KMS-11 (cell line): ENCODE measurements at regions not wholly inside any gene's neighbourhood (a gene's known extent, or its start where the extent isn't known, plus 50 kb on each side); places are given as distances from the start of the nearest gene placed in this dataset.

Source experiments
- H2AFZ ChIP-seq: fragments of 200-600 bp; sonication (generic); 2 replicates; pipeline ENCODE4 v1.6.1; 2016; ENCODE audit warnings: antibody characterized with exemption, mixed run types, low read depth
- H3K27ac ChIP-seq: fragments of 200-600 bp; sonication (generic); 2 replicates; pipeline ENCODE4 v1.6.1; 2016; ENCODE audit warnings: mild to moderate bottlenecking, mixed run types
- H3K27me3 ChIP-seq: fragments of 200-600 bp; sonication (generic); 2 replicates; pipeline ENCODE4 v1.6.1; 2017; ENCODE audit warnings: mild to moderate bottlenecking, low read depth, mixed run types, moderate library complexity; ENCODE audit not compliant: insufficient read depth
- H3K36me3 ChIP-seq: fragments of 200-600 bp; sonication (generic); 2 replicates; pipeline ENCODE4 v1.6.1; 2017; ENCODE audit warnings: mild to moderate bottlenecking, mixed run types; ENCODE audit not compliant: insufficient read depth
- H3K4me1 ChIP-seq: fragments of 200-600 bp; sonication (generic); 2 replicates; pipeline ENCODE4 v1.6.1; 2016; ENCODE audit warnings: mild to moderate bottlenecking, low read depth, mixed run types; ENCODE audit not compliant: poor library complexity, severe bottlenecking
- H3K4me2 ChIP-seq: fragments of 200-600 bp; sonication (generic); 2 replicates; pipeline ENCODE4 v1.7.0; 2016; ENCODE audit warnings: mild to moderate bottlenecking, mixed run types
- H3K4me3 ChIP-seq: fragments of 200-600 bp; sonication (generic); IDR thresholded peaks from 2 replicates; pipeline ENCODE4 v1.6.1; 2017; ENCODE audit warnings: low read depth, low read length, mixed read lengths; ENCODE audit not compliant: insufficient read depth
- H3K79me2 ChIP-seq: fragments of 200-600 bp; sonication (generic); 2 replicates; pipeline ENCODE4 v1.6.1; 2016; ENCODE audit warnings: low read depth, mixed run types; ENCODE audit not compliant: insufficient read depth
- H3K9ac ChIP-seq: fragments of 200-600 bp; sonication (generic); 2 replicates; pipeline ENCODE4 v1.6.1; 2016; ENCODE audit warnings: mild to moderate bottlenecking, mixed run types
- H4K20me1 ChIP-seq: fragments of 200-600 bp; sonication (generic); 2 replicates; pipeline ENCODE4 v1.6.1; 2016; ENCODE audit warnings: mild to moderate bottlenecking, mixed run types; ENCODE audit not compliant: insufficient read depth
- TF ChIP-seq, protein P1 (sequence below): fragments of 200-600 bp; sonication (generic); conservative IDR thresholded peaks from 2 replicates; pipeline ENCODE4 v1.6.1; 2017; ENCODE audit warnings: low read depth, mild to moderate bottlenecking, antibody characterized with exemption, low read length, moderate library complexity, mixed read lengths

DNA sequence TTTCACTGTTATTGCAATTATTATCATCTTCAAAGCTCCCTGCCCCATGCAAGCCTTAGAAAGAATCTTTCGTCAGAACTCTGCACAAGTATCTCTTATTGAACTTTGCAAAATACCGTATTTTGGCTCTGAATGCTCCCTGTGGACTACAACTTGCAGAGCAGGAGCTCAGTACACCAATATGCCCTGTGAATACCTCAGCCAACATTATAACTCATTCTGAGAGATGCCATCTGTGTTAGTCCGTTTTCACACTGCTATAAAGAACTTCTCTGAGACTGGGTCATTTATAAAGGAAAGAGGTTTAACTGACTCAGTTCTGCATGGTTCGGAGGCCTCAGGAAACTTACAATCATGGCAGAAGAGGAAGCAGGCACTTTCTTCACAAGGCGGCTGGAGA is 87.2 kb upstream of the XYLT1 start:
- no peak overlapping the region for H3K4me2 ChIP-seq
- no peaks in the 10 kb centered on the region for H3K4me1 ChIP-seq
- no peak overlapping the region for H3K4me3 ChIP-seq
- TF ChIP-seq, protein P1, sequence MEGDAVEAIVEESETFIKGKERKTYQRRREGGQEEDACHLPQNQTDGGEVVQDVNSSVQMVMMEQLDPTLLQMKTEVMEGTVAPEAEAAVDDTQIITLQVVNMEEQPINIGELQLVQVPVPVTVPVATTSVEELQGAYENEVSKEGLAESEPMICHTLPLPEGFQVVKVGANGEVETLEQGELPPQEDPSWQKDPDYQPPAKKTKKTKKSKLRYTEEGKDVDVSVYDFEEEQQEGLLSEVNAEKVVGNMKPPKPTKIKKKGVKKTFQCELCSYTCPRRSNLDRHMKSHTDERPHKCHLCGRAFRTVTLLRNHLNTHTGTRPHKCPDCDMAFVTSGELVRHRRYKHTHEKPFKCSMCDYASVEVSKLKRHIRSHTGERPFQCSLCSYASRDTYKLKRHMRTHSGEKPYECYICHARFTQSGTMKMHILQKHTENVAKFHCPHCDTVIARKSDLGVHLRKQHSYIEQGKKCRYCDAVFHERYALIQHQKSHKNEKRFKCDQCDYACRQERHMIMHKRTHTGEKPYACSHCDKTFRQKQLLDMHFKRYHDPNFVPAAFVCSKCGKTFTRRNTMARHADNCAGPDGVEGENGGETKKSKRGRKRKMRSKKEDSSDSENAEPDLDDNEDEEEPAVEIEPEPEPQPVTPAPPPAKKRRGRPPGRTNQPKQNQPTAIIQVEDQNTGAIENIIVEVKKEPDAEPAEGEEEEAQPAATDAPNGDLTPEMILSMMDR = no peak
- H2AFZ ChIP-seq = no peak overlapping the region
- no peaks in the 10 kb centered on the region for H3K79me2 ChIP-seq
- H3K36me3 ChIP-seq = no peaks in the 10 kb centered on the region
- H3K27ac ChIP-seq = no peak overlapping the region
- no peaks in the 10 kb centered on the region for H3K27me3 ChIP-seq
- no peak overlapping the region for H3K9ac ChIP-seq
- H4K20me1 ChIP-seq = no peaks in the 10 kb centered on the region

DNA sequence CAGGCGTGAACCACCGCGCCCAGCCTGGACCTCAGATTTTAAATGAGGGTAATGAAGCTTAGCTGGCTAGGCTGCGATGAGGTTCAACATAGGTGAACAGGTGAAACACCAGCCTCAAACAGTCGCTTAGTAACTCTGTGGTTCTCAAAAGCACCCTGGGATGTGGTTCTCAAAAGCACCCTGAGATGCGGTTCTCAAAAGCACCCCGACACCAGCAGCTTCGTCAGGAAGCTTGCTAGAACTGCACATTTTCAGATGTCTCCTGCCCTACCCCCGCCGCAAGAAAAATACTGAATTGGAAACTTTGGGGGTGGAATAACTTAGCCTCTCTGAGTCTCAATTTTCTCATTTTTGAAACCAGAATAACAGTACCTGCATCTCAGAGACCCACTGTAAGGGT is 86.7 kb upstream of the XYLT1 start:
- Histone ChIP-seq H3K36me3 (no peaks in the 10 kb centered on the region), H2AFZ (no peak overlapping the region), H3K27me3 (no peaks in the 10 kb centered on the region), H3K9ac (no peak overlapping the region), H3K4me2 (no peak overlapping the region), H4K20me1 (no peaks in the 10 kb centered on the region), H3K79me2 (no peaks in the 10 kb centered on the region), H3K4me3 (no peak overlapping the region), H3K27ac (no peak overlapping the region), H3K4me1 (no peaks in the 10 kb centered on the region)
- TF ChIP-seq, protein P1 = no peak

DNA sequence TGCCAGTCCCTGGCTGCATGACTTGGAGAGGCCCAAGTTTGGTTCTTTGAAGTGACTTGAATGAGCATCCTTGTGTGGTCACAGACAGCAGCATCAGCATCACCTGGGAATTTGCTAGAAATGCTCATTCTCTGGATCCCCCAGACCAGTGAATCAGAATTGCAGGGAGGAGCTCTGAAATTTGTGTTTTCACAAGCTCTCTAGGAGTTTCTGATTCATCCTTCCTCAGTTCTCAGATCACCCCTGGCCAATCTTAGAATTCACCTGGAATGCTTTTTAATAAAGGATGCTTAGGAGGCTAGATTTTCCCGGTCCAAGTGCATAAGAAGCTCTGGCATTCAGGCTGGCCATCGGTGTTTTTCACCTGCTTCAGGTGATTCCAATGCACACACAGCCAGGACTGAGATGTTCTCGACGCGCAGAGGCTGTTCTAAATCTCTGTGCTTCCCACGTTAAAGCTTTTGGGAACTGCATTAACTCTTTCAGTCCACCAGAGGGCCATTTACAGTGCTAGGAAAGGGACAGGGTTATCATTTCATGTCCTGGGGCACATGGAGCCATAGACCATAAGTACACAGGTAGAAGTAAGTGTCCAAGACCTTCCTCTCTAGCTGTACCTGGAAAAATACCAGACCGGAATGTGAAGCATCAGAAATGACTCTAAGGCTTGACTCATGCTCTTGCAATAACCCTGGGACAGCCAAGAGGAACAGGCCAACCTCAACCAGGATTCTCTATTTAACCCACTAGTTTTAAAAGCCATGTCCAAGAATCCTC is 85.7 kb upstream of the XYLT1 start:
- no peaks in the 10 kb centered on the region for H3K4me1 ChIP-seq

DNA sequence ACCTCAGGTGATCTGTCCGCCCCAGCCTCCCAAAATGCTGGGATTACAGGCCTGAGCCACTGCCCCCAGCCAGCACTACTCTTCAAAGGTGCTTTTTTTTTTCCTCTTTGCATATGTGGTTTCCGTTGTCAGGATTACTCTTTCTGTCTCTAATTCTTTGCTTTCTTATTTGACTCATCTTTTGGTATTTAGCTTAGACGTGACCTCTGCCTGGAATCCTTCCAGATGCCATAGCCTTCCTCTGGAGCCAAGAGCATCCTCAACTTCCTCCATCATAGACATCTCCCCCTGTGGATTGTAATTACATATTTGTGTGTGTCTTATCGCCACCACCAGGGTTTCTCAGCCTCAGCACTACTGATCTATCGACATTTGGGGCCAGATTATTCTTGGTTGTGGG is 84.4 kb upstream of the XYLT1 start:
- no peaks in the 10 kb centered on the region for H3K36me3 ChIP-seq
- no peak overlapping the region for H2AFZ ChIP-seq
- no peaks in the 10 kb centered on the region for H3K27me3 ChIP-seq
- H3K4me2 ChIP-seq = no peak overlapping the region
- H3K79me2 ChIP-seq = no peaks in the 10 kb centered on the region
- H4K20me1 ChIP-seq = no peaks in the 10 kb centered on the region
- no peak overlapping the region for H3K27ac ChIP-seq
- H3K4me1 ChIP-seq = no peaks in the 10 kb centered on the region
- H3K9ac ChIP-seq = no peak overlapping the region
- TF ChIP-seq, protein P1 = no peak
- no peak overlapping the region for H3K4me3 ChIP-seq

More for the DNA sequence above, 85.7 kb upstream of the XYLT1 start:
- TF ChIP-seq, protein P1 = peak; percentile 70
- no peak overlapping the region for H2AFZ ChIP-seq
- H3K27ac ChIP-seq = no peak overlapping the region
- H3K4me3 ChIP-seq = no peak overlapping the region
- H3K9ac ChIP-seq = no peak overlapping the region
- H3K36me3 ChIP-seq = no peaks in the 10 kb centered on the region
- no peaks in the 10 kb centered on the region for H3K79me2 ChIP-seq
- no peak overlapping the region for H3K4me2 ChIP-seq
- H4K20me1 ChIP-seq = no peaks in the 10 kb centered on the region
- no peaks in the 10 kb centered on the region for H3K27me3 ChIP-seq
